ENCODE measurements at regions not wholly inside any gene's neighbourhood (a gene's known extent, or its start where the extent isn't known, plus 50 kb on each side); places are given as distances from the start of the nearest gene placed in this dataset.

- 88 to 95% methylated on average over 1 of the region's 1 CpG for WGBS, 2 donors
- no peaks in the 10 kb centered on the region for H3K27me3 ChIP-seq
- intact Hi-C loops (cut with DNase I; ENCODE audit: low total_unique reads): no loop called here
- H3K4me3 ChIP-seq: no peak overlapping the region
- no peak for TF ChIP-seq POLR2A (IDR thresholded peaks at IDR 0.05)
- TF ChIP-seq, protein P1, sequence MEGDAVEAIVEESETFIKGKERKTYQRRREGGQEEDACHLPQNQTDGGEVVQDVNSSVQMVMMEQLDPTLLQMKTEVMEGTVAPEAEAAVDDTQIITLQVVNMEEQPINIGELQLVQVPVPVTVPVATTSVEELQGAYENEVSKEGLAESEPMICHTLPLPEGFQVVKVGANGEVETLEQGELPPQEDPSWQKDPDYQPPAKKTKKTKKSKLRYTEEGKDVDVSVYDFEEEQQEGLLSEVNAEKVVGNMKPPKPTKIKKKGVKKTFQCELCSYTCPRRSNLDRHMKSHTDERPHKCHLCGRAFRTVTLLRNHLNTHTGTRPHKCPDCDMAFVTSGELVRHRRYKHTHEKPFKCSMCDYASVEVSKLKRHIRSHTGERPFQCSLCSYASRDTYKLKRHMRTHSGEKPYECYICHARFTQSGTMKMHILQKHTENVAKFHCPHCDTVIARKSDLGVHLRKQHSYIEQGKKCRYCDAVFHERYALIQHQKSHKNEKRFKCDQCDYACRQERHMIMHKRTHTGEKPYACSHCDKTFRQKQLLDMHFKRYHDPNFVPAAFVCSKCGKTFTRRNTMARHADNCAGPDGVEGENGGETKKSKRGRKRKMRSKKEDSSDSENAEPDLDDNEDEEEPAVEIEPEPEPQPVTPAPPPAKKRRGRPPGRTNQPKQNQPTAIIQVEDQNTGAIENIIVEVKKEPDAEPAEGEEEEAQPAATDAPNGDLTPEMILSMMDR (IDR thresholded peaks at IDR 0.05): no peak
- H3K27ac ChIP-seq: no peak overlapping the region
- H3K9me3 ChIP-seq: no peaks in the 10 kb centered on the region
- peaks cover 3% of the 10 kb centered on the region for H3K4me1 ChIP-seq
- no peaks in the 10 kb centered on the region for H3K36me3 ChIP-seq (ENCODE audit: low read depth, missing control alignments)
- no peak for DNase-seq
Measured at GRCh38 chr1:56324504-56324903, 254.9 kb downstream of the PLPP3 start.

DNA sequence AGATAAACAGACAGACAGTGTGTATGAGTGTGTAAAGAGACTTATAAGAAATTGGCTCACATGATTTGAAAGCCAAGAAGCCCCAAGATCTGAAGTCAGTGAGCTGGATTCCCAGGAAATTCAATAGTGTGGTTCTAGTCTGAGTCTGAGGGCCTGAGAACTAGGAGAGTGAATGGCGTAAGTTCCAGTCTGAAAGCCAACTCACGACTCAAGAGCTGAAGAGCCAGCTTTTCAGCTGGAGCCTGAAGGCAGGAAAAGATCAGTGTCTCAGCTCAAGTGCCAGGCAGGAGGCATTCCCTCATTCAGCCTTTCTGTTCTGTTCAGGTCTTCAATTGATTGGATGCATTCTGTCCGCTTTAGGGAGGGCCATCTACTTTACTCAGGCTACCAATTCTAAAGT lies 257.2 kb downstream of the PLPP3 start:
- Histone ChIP-seq H3K27ac (no peak overlapping the region), H3K27me3 (no peaks in the 10 kb centered on the region), H3K36me3 (ENCODE audit: low read depth, missing control alignments) (no peaks in the 10 kb centered on the region), H3K4me1 (peaks cover 3% of the 10 kb centered on the region), H3K4me3 (no peak overlapping the region), H3K9me3 (no peaks in the 10 kb centered on the region)
- DNase-seq: no peak
- no peak for TF ChIP-seq POLR2A (IDR thresholded peaks at IDR 0.05)
- TF ChIP-seq, protein P1 (IDR thresholded peaks at IDR 0.05): no peak
- 81 to 89% methylated on average over 3 of the region's 3 CpGs for WGBS, 2 donors
- intact Hi-C loops (cut with DNase I; ENCODE audit: low total_unique reads): no loop called here

GRCh38 chr1:56321150-56321490 lies 258.2 kb downstream of the PLPP3 start:
- no peak for DNase-seq
- Histone ChIP-seq H3K9me3 (no peaks in the 10 kb centered on the region), H3K36me3 (ENCODE audit: low read depth, missing control alignments) (no peaks in the 10 kb centered on the region), H3K4me3 (no peak overlapping the region), H3K4me1 (peaks cover 3% of the 10 kb centered on the region), H3K27ac (no peak overlapping the region), H3K27me3 (no peaks in the 10 kb centered on the region)
- intact Hi-C loops (cut with DNase I; ENCODE audit: low total_unique reads): no loop called here
- 63 to 75% methylated on average over 4 of the region's 4 CpGs for WGBS, 2 donors
- TF ChIP-seq, protein P1 (IDR thresholded peaks at IDR 0.05): no peak
- no peak for TF ChIP-seq POLR2A (IDR thresholded peaks at IDR 0.05)

DNA sequence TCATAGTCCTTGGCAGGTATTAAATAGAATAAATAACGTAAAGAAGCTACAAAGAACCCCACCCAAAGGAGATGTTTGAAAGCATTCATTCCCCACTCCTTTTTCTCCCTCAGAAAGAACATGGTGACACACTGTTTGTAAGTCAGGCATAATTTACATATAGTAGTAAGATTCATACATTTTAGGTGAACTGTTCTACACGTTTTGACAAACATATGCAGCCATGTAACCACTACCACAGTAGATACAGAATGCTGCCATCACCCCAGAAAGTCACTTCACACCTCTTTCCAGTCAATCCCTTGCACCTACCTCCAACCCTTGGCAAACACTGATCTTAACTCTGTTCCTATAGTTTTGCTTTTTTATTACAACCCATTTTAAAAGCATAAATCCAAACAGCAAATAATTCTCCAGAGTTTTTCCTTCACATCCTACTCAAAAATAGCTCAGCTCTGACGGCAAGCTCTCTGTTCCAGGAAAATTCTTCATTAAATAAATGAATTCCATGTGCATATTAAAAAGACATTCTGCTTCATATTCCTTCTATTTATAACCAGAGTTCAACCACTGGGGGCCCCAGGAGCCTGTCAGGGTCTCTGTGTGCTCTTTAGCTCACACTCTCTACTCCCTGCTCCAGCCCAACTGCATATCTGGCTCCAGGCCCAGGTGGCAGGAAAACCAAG lies 258.8 kb downstream of the PLPP3 start:
- peak; percentile 36 for DNase-seq
- H3K27me3 ChIP-seq: no peaks in the 10 kb centered on the region
- WGBS, 2 donors: 58 to 61% methylated on average over 3 of the region's 3 CpGs
- no peak overlapping the region for H3K4me3 ChIP-seq
- H3K36me3 ChIP-seq (ENCODE audit: low read depth, missing control alignments): no peaks in the 10 kb centered on the region
- no peak overlapping the region for H3K27ac ChIP-seq
- intact Hi-C loops (cut with DNase I; ENCODE audit: low total_unique reads): no loop called here
- peaks cover 3% of the 10 kb centered on the region for H3K4me1 ChIP-seq
- no peaks in the 10 kb centered on the region for H3K9me3 ChIP-seq
- TF ChIP-seq, protein P1 (IDR thresholded peaks at IDR 0.05): no peak
- no peak for TF ChIP-seq POLR2A (IDR thresholded peaks at IDR 0.05)

DNA sequence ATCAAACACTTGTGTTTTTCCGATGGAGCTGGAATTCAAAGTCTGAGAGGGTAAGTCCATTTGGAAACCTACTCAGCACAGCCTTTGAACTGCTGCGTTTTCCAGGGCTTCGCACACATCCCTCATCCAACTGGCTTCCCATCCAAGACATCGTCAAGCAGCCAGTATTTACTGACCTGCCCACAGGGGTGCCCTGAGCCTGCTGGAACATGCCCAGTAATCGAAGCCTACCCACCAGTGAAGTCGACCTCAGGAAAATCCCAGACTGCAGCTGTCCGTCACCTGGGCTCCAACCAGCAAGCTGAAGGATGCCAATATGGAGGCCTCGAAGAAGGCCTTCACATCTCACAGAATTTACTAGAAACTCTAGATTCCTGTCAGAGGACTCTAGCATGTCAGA lies 261.6 kb downstream of the PLPP3 start:
- DNase-seq: no peak
- Histone ChIP-seq H3K27ac (no peak overlapping the region), H3K4me3 (no peak overlapping the region), H3K36me3 (ENCODE audit: low read depth, missing control alignments) (no peaks in the 10 kb centered on the region), H3K27me3 (no peaks in the 10 kb centered on the region), H3K9me3 (no peaks in the 10 kb centered on the region), H3K4me1 (peaks cover 3% of the 10 kb centered on the region)
- intact Hi-C loops (cut with DNase I; ENCODE audit: low total_unique reads): no loop called here
- WGBS, 2 donors: 80 to 94% methylated on average over 7 to 8 of the region's 8 CpGs
- no peak for TF ChIP-seq POLR2A (IDR thresholded peaks at IDR 0.05)

Measured in testis (tissue), 2 donors.